A673 (cell line): ENCODE measurements at regions not wholly inside any gene's neighbourhood (a gene's known extent, or its start where the extent isn't known, plus 50 kb on each side); places are given as distances from the start of the nearest gene placed in this dataset.
A peak's percentile ranks its signal among the peaks of the same experiment; 100 is the strongest.

ENCODE experiments used
- BruUV-seq: library from RNA; stranded (reverse); fragments of 400-500 nt; replicated peaks from 2 replicates; lab custom pipeline; 2021; lab: Mats Ljungman, UMichigan
- CTCF ChIA-PET: fragments of 300-600 bp; sonication (Branson Sonifier 250); formaldehyde crosslinking; loops from one replicate; lab custom pipeline; 2022; ENCODE audit warnings: antibody characterized with exemption; lab: Charles Lee
- POLR2A ChIA-PET: fragments of 300-600 bp; sonication (Branson Sonifier 250); formaldehyde crosslinking; loops from one replicate; lab custom pipeline; 2022; ENCODE audit warnings: antibody characterized with exemption; ENCODE audit not compliant: low non-redundant PET; lab: Charles Lee
- DNase-seq: peaks from one replicate; pipeline ENCODE4 v3.0.0-alpha.2; 2015; ENCODE audit warnings: low spot score
- H3K27ac ChIP-seq: fragments of 200-600 bp; sonication (generic); 2 replicates; pipeline ENCODE4 v1.5.1; 2016; ENCODE audit warnings: mixed run types, low read depth, mild to moderate bottlenecking, mixed read lengths, antibody characterized with exemption, low read length; ENCODE audit not compliant: poor library complexity, severe bottlenecking
- H3K27me3 ChIP-seq: fragments of 200-600 bp; sonication (generic); replicated peaks from 2 replicates; pipeline ENCODE4 v1.6.1; 2017; ENCODE audit warnings: mixed run types, low read depth, mild to moderate bottlenecking, mixed read lengths, antibody characterized with exemption, low read length; ENCODE audit not compliant: insufficient read depth, poor library complexity
- H3K36me3 ChIP-seq: fragments of 200-600 bp; sonication (generic); 2 replicates; pipeline ENCODE4 v1.6.1; 2016; ENCODE audit warnings: mixed run types, mild to moderate bottlenecking, mixed read lengths, antibody characterized with exemption, low read length; ENCODE audit not compliant: insufficient read depth, poor library complexity, severe bottlenecking
- H3K4me1 ChIP-seq: fragments of 200-600 bp; sonication (generic); 2 replicates; pipeline ENCODE4 v1.6.1; 2017; ENCODE audit warnings: mixed run types, mild to moderate bottlenecking, mixed read lengths, antibody characterized with exemption, low read length; ENCODE audit not compliant: insufficient read depth, poor library complexity, severe bottlenecking
- H3K4me3 ChIP-seq: fragments of 200-600 bp; sonication (generic); 2 replicates; pipeline ENCODE4 v1.5.1; 2016; ENCODE audit warnings: low read depth, mixed run types, mild to moderate bottlenecking, mixed read lengths, low read length; ENCODE audit not compliant: poor library complexity, severe bottlenecking
- H3K9me3 ChIP-seq: fragments of 200-600 bp; sonication (generic); 2 replicates; pipeline ENCODE4 v1.6.1; 2016; ENCODE audit warnings: mixed run types, low read depth, mild to moderate bottlenecking, mixed read lengths, antibody characterized with exemption, low read length; ENCODE audit not compliant: poor library complexity, severe bottlenecking
- CTCF ChIP-seq: fragments of 300-800, 200-600 bp; sonication (generic); conservative IDR thresholded peaks from 2 replicates; pipeline ENCODE4 v1.5.1; 2017; ENCODE audit warnings: low read depth, mild to moderate bottlenecking, antibody characterized with exemption, low read length, moderate library complexity, mixed read lengths
- EZH2 ChIP-seq: fragments of 200-600 bp; sonication (generic); IDR thresholded peaks from 2 replicates; pipeline ENCODE4 v1.6.1; 2017; ENCODE audit warnings: borderline replicate concordance, low read depth, mild to moderate bottlenecking, mixed read lengths, antibody characterized with exemption, low read length; ENCODE audit not compliant: poor library complexity, severe bottlenecking
- intact Hi-C: fragments of 100-400 bp; cut with micrococcal nuclease; formaldehyde crosslinking; loops from one replicate; pipeline ENCODE4 v1.10.0; 2022; ENCODE audit not compliant: unreplicated experiment

DNA sequence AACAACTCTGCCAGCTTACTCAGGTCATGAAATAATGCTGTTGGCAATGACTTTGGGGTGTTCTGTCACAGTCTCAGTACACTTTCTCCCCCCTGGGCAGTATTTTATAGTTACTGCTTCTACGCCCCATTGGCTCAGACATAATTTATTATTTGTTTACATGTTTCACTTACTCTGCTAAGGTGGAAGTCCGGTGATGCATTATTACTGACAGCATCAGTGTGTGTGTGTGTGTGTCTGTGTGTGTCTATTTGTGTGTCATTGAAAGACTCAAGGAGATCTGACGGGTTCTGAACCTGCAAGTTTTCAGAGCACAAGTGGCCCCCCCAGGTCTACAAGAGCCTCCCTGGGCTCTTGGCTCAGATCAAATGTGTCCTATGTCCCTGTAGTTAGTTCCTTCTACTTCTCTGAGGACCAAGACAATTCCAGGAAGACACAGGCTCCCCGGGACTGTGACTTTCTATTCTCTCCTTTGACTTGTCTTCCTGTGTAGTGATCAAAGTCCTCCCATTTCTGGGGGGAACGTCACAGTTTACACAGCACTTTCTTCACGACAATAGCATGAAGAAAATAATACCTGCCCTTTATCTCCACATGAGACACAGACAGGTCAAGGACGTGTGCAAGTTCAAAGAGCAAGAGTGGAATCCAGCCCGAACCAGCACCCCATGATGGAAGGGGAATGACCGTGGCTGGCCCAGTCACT lies 283.7 kb upstream of the GATB start:
- POLR2A ChIA-PET, result no interaction called here

GRCh38 chr4:152041295-152041694 lies 280.5 kb upstream of the GATB start:
- TF ChIP-seq EZH2 (no peak), CTCF (no peak)
- no peak for DNase-seq
- Histone ChIP-seq H3K9me3 (peaks cover 8% of the 10 kb centered on the region), H3K27ac (no peak overlapping the region), H3K36me3 (no peaks in the 10 kb centered on the region), H3K27me3 (no peaks in the 10 kb centered on the region), H3K4me1 (peaks cover 6% of the 10 kb centered on the region), H3K4me3 (no peak overlapping the region)
- ChIA-PET CTCF (no interaction called here), POLR2A (interaction anchor here (0.5 kb wide), 1 partner anchor 741 kb away, joined by 9 read pairs; no protein-coding TSS in a partner anchor)
- intact Hi-C loops, result no loop called here
- BruUV-seq, result no TSS peak

More for the DNA sequence above, 283.7 kb upstream of the GATB start:
- intact Hi-C loops, result no loop called here
- CTCF ChIA-PET, result no interaction called here
- BruUV-seq, result no TSS peak
- no peak for DNase-seq
- Histone ChIP-seq H3K27me3 (no peaks in the 10 kb centered on the region), H3K4me3 (no peak overlapping the region), H3K27ac (no peak overlapping the region), H3K4me1 (peaks cover 6% of the 10 kb centered on the region), H3K36me3 (no peaks in the 10 kb centered on the region), H3K9me3 (peaks cover 8% of the 10 kb centered on the region)
- TF ChIP-seq CTCF (no peak), EZH2 (no peak)

DNA sequence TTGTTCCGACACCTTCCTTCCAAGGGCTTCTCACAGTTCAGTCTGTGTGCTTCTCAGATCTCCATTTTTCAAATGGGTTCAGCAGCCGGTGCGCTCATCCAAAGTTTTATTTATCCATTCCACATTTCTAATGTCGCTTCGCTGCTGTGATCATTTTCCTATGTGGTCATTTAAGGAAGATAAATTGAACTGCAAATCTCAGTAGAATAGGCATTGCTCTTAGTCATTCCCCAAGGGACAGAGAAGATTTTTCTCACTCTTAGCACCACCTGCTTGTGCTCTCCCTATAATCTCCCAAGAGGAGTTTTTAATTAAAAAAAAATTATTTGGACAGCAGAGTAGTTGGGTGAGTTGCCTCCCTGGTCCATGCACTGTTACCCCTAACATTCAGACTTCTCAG lies 278.9 kb upstream of the GATB start:
- Histone ChIP-seq H3K27ac (no peak overlapping the region), H3K36me3 (no peaks in the 10 kb centered on the region), H3K4me1 (no peaks in the 10 kb centered on the region), H3K27me3 (no peaks in the 10 kb centered on the region), H3K9me3 (peaks cover 8% of the 10 kb centered on the region), H3K4me3 (no peak overlapping the region)
- intact Hi-C loops, result no loop called here
- POLR2A ChIA-PET, result no interaction called here
- no TSS peak for BruUV-seq
- TF ChIP-seq EZH2, result no peak
- TF ChIP-seq CTCF, result no peak
- DNase-seq, result peak; percentile 26
- CTCF ChIA-PET, result no interaction called here
